ENCODE measurements at regions not wholly inside any gene's neighbourhood (a gene's known extent, or its start where the extent isn't known, plus 50 kb on each side); places are given as distances from the start of the nearest gene placed in this dataset.

GRCh38 chr1:232290570-232290969 is 339.4 kb downstream of the SIPA1L2 start:
- CTCF ChIA-PET, result no interaction called here
- no peaks in the 10 kb centered on the region for H3K9me3 Mint-ChIP-seq
- Histone ChIP-seq H3K36me3 (ENCODE audit: insufficient read depth, low read length) (no peaks in the 10 kb centered on the region), H3K4me1 (ENCODE audit: insufficient read depth, low read length) (no peaks in the 10 kb centered on the region), H3K4me3 (ENCODE audit: low read length) (no peak overlapping the region), H3K27me3 (ENCODE audit: control insufficient read depth in 1 of 2, insufficient read depth in 2 of 2, low read length in 2 of 2) (no peaks in the 10 kb centered on the region), H3K9me3 (ENCODE audit: control insufficient read depth in 1 of 2, insufficient read depth in 1 of 2, low read length in 2 of 2) (no peaks in the 10 kb centered on the region), H3K27ac (ENCODE audit: low read depth in 1 of 2, low read length in 2 of 2) (no peak overlapping the region)
- no peak for DNase-seq
- POLR2A ChIA-PET, result no interaction called here
- H3K4me3 Mint-ChIP-seq, result no peak overlapping the region
- intact Hi-C loops (cut with DNase I, micrococcal nuclease), result no loop called here
- no peak for ATAC-seq (ENCODE audit: poor library complexity)
- H3K36me3 Mint-ChIP-seq (ENCODE audit: low read depth), result no peaks in the 10 kb centered on the region
- H3K27ac Mint-ChIP-seq, result no peak overlapping the region
- peaks cover 5% of the 10 kb centered on the region for H3K27me3 Mint-ChIP-seq
- TF ChIP-seq, protein P1, sequence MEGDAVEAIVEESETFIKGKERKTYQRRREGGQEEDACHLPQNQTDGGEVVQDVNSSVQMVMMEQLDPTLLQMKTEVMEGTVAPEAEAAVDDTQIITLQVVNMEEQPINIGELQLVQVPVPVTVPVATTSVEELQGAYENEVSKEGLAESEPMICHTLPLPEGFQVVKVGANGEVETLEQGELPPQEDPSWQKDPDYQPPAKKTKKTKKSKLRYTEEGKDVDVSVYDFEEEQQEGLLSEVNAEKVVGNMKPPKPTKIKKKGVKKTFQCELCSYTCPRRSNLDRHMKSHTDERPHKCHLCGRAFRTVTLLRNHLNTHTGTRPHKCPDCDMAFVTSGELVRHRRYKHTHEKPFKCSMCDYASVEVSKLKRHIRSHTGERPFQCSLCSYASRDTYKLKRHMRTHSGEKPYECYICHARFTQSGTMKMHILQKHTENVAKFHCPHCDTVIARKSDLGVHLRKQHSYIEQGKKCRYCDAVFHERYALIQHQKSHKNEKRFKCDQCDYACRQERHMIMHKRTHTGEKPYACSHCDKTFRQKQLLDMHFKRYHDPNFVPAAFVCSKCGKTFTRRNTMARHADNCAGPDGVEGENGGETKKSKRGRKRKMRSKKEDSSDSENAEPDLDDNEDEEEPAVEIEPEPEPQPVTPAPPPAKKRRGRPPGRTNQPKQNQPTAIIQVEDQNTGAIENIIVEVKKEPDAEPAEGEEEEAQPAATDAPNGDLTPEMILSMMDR (IDR thresholded peaks at IDR 0.05), result no peak
- peaks cover 8% of the 10 kb centered on the region for H3K4me1 Mint-ChIP-seq (ENCODE audit: low read depth)

- H3K4me1 Mint-ChIP-seq (ENCODE audit: low read depth), result peaks cover 8% of the 10 kb centered on the region
- DNase-seq (no peak), ATAC-seq (ENCODE audit: poor library complexity) (no peak)
- TF ChIP-seq, protein P1 (IDR thresholded peaks at IDR 0.05), result no peak
- no peaks in the 10 kb centered on the region for H3K4me1 ChIP-seq (ENCODE audit: insufficient read depth, low read length)
- no peaks in the 10 kb centered on the region for H3K36me3 ChIP-seq (ENCODE audit: insufficient read depth, low read length)
- no peak overlapping the region for H3K4me3 ChIP-seq (ENCODE audit: low read length)
- no peaks in the 10 kb centered on the region for H3K27me3 ChIP-seq (ENCODE audit: control insufficient read depth in 1 of 2, insufficient read depth in 2 of 2, low read length in 2 of 2)
- no peak overlapping the region for H3K27ac Mint-ChIP-seq
- H3K4me3 Mint-ChIP-seq, result no peak overlapping the region
- H3K27me3 Mint-ChIP-seq, result peaks cover 5% of the 10 kb centered on the region
- intact Hi-C loops (cut with DNase I, micrococcal nuclease), result no loop called here
- H3K36me3 Mint-ChIP-seq (ENCODE audit: low read depth), result no peaks in the 10 kb centered on the region
- no peaks in the 10 kb centered on the region for H3K9me3 ChIP-seq (ENCODE audit: control insufficient read depth in 1 of 2, insufficient read depth in 1 of 2, low read length in 2 of 2)
- ChIA-PET POLR2A (no interaction called here), CTCF (no interaction called here)
- no peaks in the 10 kb centered on the region for H3K9me3 Mint-ChIP-seq
- no peak overlapping the region for H3K27ac ChIP-seq (ENCODE audit: low read depth in 1 of 2, low read length in 2 of 2)
These were observed 342.0 kb downstream of the SIPA1L2 start for GRCh38 chr1:232287676-232288569.

DNA sequence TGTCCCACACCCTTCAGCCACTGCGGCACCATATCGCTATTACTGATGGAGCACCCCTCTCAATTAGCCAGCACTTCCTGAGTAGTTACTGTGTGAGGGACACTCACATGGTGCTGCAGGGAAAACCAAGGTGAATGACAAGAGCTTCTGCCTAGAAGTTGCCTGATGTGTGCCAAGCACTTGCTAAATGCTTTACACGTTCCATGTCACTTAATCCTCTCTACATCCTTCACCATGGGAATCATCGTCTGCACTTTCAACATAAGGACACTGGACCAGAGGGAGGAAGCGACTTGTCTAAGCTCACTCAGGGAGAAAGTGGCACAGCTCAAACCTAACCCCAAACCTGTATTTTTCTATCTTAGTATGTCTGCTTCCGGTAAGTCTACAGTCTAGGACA is 344.8 kb downstream of the SIPA1L2 start:
- Histone ChIP-seq H3K27me3 (ENCODE audit: control insufficient read depth in 1 of 2, insufficient read depth in 2 of 2, low read length in 2 of 2) (no peaks in the 10 kb centered on the region), H3K9me3 (ENCODE audit: control insufficient read depth in 1 of 2, insufficient read depth in 1 of 2, low read length in 2 of 2) (no peaks in the 10 kb centered on the region), H3K27ac (ENCODE audit: low read depth in 1 of 2, low read length in 2 of 2) (no peak overlapping the region), H3K36me3 (ENCODE audit: insufficient read depth, low read length) (no peaks in the 10 kb centered on the region), H3K4me3 (ENCODE audit: low read length) (no peak overlapping the region), H3K4me1 (ENCODE audit: insufficient read depth, low read length) (no peaks in the 10 kb centered on the region)
- POLR2A ChIA-PET, result no interaction called here
- DNase-seq (no peak), ATAC-seq (ENCODE audit: poor library complexity) (no peak)
- H3K9me3 Mint-ChIP-seq, result no peaks in the 10 kb centered on the region
- intact Hi-C loops (cut with DNase I, micrococcal nuclease), result no loop called here
- no peaks in the 10 kb centered on the region for H3K36me3 Mint-ChIP-seq (ENCODE audit: low read depth)
- no peaks in the 10 kb centered on the region for H3K4me1 Mint-ChIP-seq (ENCODE audit: low read depth)
- no peak overlapping the region for H3K27ac Mint-ChIP-seq
- peaks cover 9% of the 10 kb centered on the region for H3K27me3 Mint-ChIP-seq
- CTCF ChIA-PET, result no interaction called here
- TF ChIP-seq, protein P1 (IDR thresholded peaks at IDR 0.05), result no peak
- no peak overlapping the region for H3K4me3 Mint-ChIP-seq
